Sigmoid colon (tissue), 3 donors: ENCODE measurements at regions not wholly inside any gene's neighbourhood (a gene's known extent, or its start where the extent isn't known, plus 50 kb on each side); places are given as distances from the start of the nearest gene placed in this dataset.

ENCODE experiments used
- POLR2A ChIP-seq, 2 donors: fragments of 450-650 bp; IDR thresholded peaks; one replicate each; pipeline ENCODE4 v1.6.1; 2016; ENCODE audit warnings: antibody characterized with exemption in 2 of 2, mild to moderate bottlenecking in 2 of 2, moderate library complexity in 2 of 2
- TF ChIP-seq, protein P1 (sequence below), 4 experiments: fragments of 450-650 bp in 3 of 4; fragments of 200-600 bp in 1 of 4; IDR thresholded peaks; one replicate each; pipeline ENCODE4 v1.5.1; 2016 to 2019; ENCODE audit warnings: antibody characterized with exemption in 4 of 4, mild to moderate bottlenecking in 3 of 4, moderate library complexity in 2 of 4

DNA sequence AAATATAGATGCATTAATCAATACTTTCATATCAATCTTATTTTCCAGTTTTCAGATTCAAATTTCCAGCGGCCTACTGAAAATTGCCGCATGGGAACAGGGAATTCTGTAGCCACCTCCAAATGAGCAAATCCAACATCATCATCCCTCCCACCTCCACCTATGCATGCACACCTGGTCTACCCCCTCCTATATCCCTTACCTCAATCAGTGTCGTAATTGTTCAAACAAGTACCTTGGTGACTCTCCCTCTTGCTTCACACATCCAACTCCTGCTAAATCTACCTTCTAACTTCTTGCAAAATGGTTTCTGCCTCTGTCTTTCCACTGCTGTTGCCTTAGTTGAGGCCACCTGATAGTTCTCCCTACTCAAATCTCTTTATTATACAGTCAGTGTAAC lies 160.1 kb downstream of the SOX9 start:
- no peak for TF ChIP-seq POLR2A (IDR thresholded peaks at IDR 0.05)
- TF ChIP-seq, protein P1, sequence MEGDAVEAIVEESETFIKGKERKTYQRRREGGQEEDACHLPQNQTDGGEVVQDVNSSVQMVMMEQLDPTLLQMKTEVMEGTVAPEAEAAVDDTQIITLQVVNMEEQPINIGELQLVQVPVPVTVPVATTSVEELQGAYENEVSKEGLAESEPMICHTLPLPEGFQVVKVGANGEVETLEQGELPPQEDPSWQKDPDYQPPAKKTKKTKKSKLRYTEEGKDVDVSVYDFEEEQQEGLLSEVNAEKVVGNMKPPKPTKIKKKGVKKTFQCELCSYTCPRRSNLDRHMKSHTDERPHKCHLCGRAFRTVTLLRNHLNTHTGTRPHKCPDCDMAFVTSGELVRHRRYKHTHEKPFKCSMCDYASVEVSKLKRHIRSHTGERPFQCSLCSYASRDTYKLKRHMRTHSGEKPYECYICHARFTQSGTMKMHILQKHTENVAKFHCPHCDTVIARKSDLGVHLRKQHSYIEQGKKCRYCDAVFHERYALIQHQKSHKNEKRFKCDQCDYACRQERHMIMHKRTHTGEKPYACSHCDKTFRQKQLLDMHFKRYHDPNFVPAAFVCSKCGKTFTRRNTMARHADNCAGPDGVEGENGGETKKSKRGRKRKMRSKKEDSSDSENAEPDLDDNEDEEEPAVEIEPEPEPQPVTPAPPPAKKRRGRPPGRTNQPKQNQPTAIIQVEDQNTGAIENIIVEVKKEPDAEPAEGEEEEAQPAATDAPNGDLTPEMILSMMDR (IDR thresholded peaks at IDR 0.05): no peak
